VCaP (cell line): ENCODE measurements at regions not wholly inside any gene's neighbourhood (a gene's known extent, or its start where the extent isn't known, plus 50 kb on each side); places are given as distances from the start of the nearest gene placed in this dataset.

ENCODE experiments used
- H3K27ac ChIP-seq: fragments of 450-650 bp; 2 replicates; pipeline ENCODE4 v1.5.1; 2017
- TF ChIP-seq, protein P1 (sequence below): fragments of 450-650 bp; conservative IDR thresholded peaks from 2 replicates; pipeline ENCODE4 v1.5.1; 2017; ENCODE audit warnings: mild to moderate bottlenecking, moderate library complexity

DNA sequence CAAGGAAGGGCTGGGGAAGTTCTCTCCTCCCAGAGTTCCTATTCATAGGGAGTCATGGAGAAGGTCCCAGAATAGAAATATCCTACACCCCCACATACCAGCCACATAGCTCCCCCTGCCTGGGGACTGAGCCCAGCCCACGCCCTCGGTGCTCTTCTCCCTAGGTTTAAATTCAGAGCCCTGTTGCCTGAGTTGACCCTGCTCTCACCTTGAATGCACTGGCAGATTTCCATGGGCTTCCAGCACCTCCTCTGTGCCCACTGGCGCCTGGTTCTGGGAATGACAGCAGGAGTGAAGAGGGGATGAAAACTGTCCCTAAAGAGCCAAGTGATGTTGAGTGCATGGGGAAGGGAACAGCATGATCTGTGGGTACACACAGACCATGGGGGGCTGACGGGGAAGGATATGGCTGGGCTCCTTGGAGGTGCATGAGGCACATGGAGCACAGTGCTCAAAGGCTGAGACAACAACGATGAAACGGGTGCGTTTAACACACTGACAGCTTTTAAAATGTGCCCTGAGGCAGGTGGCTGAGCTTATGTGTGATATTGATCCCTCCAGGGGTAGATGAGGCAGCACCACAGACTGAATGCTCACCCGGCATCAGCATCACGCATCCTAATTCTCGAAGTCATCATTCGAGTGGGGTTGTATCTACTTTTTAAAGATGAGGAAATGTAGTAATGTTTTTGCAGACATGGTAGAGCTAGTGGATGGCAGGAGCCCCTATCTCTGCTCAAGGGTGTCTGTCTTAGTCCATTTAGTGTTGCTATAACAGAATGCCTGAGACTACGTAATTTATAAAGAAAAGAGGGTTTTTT is 53.7 kb upstream of the IGFBP3 start:
- TF ChIP-seq, protein P1, sequence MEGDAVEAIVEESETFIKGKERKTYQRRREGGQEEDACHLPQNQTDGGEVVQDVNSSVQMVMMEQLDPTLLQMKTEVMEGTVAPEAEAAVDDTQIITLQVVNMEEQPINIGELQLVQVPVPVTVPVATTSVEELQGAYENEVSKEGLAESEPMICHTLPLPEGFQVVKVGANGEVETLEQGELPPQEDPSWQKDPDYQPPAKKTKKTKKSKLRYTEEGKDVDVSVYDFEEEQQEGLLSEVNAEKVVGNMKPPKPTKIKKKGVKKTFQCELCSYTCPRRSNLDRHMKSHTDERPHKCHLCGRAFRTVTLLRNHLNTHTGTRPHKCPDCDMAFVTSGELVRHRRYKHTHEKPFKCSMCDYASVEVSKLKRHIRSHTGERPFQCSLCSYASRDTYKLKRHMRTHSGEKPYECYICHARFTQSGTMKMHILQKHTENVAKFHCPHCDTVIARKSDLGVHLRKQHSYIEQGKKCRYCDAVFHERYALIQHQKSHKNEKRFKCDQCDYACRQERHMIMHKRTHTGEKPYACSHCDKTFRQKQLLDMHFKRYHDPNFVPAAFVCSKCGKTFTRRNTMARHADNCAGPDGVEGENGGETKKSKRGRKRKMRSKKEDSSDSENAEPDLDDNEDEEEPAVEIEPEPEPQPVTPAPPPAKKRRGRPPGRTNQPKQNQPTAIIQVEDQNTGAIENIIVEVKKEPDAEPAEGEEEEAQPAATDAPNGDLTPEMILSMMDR, result no peak
- H3K27ac ChIP-seq, result no peak overlapping the region

DNA sequence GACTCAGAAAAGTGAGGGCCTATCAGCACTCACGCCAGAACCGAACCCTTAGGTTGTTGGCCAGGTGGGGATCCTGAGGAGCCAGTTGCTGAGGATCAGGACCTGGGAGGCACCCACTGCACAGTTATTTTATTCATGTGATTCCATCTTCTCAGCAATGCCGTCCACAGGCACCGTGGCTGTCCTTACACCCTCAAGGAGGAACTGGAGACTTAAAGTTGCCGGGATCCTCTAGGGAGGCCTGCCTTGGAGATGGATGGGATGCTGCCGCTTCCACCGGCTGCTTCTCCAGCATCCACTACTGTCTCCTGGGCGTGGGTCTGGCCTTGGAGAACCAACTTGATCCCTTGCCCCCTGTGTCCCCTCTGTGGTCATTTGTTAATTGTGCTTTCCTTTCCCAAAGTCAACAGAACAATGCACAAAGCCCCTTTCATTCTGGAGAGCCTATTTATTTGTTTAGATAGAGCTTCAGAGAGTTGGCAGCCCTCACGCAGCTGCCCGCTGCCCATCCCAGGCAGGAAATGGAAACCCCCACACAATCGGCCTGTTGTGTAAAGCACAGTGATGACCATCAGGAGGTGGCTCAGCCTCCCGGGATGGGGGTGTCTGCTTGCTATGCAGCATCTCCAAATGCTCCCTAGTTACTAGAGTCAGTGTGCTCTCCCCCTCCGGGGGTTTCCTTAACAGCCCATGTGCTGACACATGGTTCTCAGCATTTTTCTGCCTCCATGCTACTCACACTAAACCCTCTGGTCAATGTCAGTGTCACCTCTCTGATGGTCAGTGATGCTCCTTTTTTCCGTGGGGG is 52.9 kb upstream of the IGFBP3 start:
- TF ChIP-seq, protein P1, result no peak
- H3K27ac ChIP-seq, result no peak overlapping the region

DNA sequence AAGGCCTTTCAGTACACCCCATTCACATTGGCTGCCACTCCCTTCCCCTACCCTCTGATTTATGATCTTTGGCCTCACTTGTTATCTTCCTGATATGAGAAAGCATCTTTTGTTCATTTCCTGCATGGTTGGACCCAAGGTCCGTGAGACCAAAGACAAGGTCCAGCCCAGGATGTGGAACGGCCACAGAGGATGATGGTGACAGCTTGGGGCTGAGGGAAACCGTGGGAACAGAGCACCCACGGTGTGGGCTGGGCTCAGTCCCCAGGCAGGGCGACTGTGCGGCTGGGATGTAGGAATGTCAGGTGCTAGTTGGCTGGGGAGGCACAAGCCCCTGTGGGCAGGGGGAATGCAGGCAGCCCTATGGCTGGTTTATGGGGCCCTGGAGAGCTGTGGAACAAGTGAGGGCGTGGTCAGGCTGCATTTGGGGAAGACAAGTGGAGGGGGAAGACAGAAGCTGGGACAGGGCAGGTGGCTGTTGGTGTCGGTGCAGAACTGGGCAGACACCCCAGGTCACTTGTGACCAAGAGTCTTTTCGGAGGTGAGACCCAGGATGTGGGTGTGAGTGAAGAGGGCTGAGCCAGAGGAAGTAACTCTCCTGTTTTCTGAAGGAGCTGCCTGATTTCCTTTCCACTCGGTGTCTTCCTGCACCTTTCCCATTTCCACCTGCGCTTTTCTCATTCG is 51.7 kb upstream of the IGFBP3 start:
- TF ChIP-seq, protein P1, result no peak
- H3K27ac ChIP-seq, result no peak overlapping the region

DNA sequence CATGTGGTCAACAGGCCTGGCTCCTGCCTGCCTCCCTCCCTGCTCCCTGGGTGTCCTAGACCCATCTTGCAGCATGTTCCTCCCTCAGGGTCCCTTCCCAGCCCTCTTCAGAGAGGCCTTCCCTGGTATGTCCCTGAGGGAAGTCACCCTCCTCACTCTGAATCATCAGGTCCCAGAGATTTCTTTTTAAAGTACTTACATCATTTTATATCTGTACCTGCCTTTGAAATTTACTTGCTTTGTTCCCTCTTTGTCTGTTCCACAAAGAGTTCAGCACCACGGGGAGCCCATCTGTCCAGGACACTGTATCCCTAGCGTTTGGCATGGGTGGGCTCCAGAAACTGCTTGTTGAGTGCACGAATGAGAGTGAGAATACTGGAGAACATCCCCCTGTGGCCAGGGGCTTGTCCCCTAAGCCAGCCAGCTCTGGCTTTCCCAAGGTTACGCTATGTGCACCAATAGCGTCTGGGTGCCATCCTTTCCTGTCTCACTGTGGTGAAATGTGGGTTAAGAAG is 50.6 kb upstream of the IGFBP3 start:
- TF ChIP-seq, protein P1, result no peak

DNA sequence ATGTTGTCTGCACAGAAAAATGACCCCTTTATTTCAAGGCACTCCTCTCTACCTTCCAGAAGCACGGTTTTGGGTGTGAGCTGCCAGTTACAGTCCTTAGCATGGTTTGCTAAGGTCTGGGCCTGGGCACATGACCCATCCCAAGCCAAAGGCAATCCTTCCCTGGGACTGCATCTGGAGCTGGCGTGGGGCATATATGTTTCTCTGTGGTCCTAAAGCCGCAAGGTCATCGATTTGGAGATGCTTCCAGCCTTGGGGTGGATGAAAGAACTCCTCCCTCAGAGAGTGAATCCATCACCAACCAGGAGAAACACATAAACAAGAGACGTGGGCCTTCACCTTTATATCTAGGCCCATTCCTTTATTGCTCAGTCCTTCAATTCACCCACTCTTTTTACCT is 50.1 kb upstream of the IGFBP3 start:
- TF ChIP-seq, protein P1, result no peak
- H3K27ac ChIP-seq, result no peak overlapping the region

More for the DNA sequence above, 50.6 kb upstream of the IGFBP3 start:
- H3K27ac ChIP-seq, result no peak overlapping the region
